ENCODE measurements at regions not wholly inside any gene's neighbourhood (a gene's known extent, or its start where the extent isn't known, plus 50 kb on each side); places are given as distances from the start of the nearest gene placed in this dataset.

DNA sequence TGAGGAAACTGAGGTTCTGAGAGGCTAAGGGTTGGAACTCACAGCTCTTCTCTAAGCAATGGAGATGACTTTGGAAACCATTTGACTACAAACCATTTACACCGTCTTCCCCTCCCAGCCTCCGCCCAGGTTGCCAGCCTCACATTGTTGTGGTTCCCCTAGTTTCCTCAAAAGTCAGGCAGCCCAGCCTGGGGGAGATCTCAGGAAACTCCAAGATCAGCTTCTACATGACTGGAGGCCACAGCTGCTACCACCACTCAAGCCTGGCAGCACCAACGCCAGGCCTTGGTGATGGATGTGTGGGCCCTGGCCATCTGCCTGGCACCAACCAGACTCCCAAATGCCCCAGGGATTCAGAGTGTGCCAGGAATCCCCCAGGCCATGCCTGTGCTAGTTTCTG, 207.9 kb downstream of the TSHZ3 start:
- peak overlapping the region; percentile 94 for H3K27ac ChIP-seq (ENCODE audit: low read depth, low read length)
- no peak overlapping the region for H3K4me3 ChIP-seq (ENCODE audit: insufficient read depth, low read length)
- no peaks in the 10 kb centered on the region for H3K79me2 ChIP-seq (ENCODE audit: insufficient read depth, low read length)
- H4K20me1 ChIP-seq (ENCODE audit: insufficient read depth, low read length) = no peaks in the 10 kb centered on the region
- H3K36me3 ChIP-seq (ENCODE audit: insufficient read depth, low read length) = no peaks in the 10 kb centered on the region
- peaks cover 26% of the 10 kb centered on the region for H3K4me1 ChIP-seq (ENCODE audit: insufficient read depth, low read length)
- H3K27me3 ChIP-seq (ENCODE audit: insufficient read depth, low read length) = no peaks in the 10 kb centered on the region
- peak overlapping the region; percentile 79 for H2AFZ ChIP-seq (ENCODE audit: low read length)
- TF ChIP-seq, protein P1, sequence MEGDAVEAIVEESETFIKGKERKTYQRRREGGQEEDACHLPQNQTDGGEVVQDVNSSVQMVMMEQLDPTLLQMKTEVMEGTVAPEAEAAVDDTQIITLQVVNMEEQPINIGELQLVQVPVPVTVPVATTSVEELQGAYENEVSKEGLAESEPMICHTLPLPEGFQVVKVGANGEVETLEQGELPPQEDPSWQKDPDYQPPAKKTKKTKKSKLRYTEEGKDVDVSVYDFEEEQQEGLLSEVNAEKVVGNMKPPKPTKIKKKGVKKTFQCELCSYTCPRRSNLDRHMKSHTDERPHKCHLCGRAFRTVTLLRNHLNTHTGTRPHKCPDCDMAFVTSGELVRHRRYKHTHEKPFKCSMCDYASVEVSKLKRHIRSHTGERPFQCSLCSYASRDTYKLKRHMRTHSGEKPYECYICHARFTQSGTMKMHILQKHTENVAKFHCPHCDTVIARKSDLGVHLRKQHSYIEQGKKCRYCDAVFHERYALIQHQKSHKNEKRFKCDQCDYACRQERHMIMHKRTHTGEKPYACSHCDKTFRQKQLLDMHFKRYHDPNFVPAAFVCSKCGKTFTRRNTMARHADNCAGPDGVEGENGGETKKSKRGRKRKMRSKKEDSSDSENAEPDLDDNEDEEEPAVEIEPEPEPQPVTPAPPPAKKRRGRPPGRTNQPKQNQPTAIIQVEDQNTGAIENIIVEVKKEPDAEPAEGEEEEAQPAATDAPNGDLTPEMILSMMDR (IDR thresholded peaks at IDR 0.05; ENCODE audit: extremely low read depth, low read depth, low read length) = no peak
- no peak for DNase-seq (ENCODE audit: insufficient read length, low spot score, missing footprints)
- no peaks in the 10 kb centered on the region for H3K9me3 ChIP-seq (ENCODE audit: low read depth, low read length)
- H3K4me2 ChIP-seq (ENCODE audit: insufficient read depth, low read length) = no peak overlapping the region

DNA sequence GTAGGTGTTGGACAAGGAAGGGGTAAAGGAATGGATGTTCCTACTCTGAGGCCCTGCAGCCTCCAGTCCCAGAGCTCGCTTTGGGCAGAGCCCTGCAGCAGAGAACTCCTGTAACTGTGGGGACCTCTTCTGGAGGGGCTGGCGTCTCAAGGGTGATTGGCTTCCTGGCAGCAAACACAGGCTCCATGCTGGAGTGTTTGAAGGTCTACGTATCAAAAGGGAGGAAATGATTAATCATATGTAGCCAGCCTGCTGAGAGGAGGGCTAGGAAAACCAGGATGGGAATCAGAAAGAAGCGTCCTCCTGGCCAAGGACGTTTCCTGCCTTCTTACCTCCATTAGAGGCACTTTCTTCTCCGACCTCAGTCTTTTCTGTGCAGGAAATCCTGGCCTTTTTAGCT, 208.5 kb downstream of the TSHZ3 start:
- peaks cover 24% of the 10 kb centered on the region for H3K4me1 ChIP-seq (ENCODE audit: insufficient read depth, low read length)
- TF ChIP-seq, protein P1 (IDR thresholded peaks at IDR 0.05; ENCODE audit: extremely low read depth, low read depth, low read length) = no peak
- H3K9me3 ChIP-seq (ENCODE audit: low read depth, low read length) = no peaks in the 10 kb centered on the region
- H3K27me3 ChIP-seq (ENCODE audit: insufficient read depth, low read length) = no peaks in the 10 kb centered on the region
- no peaks in the 10 kb centered on the region for H3K36me3 ChIP-seq (ENCODE audit: insufficient read depth, low read length)
- no peaks in the 10 kb centered on the region for H4K20me1 ChIP-seq (ENCODE audit: insufficient read depth, low read length)
- peak overlapping the region; percentile 79 for H2AFZ ChIP-seq (ENCODE audit: low read length)
- H3K79me2 ChIP-seq (ENCODE audit: insufficient read depth, low read length) = no peaks in the 10 kb centered on the region
- DNase-seq (ENCODE audit: insufficient read length, low spot score, missing footprints) = peak; percentile 87
- peak overlapping the region; percentile 94 for H3K27ac ChIP-seq (ENCODE audit: low read depth, low read length)
- peak overlapping the region; percentile 37 for H3K4me2 ChIP-seq (ENCODE audit: insufficient read depth, low read length)
- no peak overlapping the region for H3K4me3 ChIP-seq (ENCODE audit: insufficient read depth, low read length)

DNA sequence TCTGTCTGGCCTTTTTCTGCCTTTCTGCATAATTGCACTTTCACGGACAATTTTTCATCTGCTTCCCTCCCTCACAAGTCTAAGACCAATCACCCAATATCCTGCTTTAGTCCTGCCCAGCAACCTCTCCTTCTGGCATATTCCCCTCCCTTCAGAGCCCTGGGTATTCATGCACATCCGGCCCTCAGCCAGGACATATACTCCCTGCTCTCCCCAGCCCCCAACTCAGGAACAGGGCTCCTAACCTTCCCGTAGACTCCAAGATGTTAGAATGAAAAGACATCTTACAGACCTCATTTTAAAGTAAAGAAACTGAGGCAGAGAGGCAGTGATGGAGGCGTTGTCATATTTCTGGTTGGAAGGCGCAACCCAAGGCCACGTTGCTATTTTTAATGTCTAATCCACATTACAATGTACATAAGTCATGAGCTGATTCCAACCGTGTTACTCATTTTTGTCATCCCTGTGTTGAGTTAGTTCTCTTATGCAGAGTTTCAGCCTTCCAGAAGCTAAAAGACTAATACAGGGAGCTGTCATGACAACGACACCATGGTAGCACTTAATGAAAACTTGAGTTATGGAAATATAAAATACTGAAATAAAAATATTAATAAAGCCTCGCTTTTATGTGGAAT, 209.2 kb downstream of the TSHZ3 start:
- peaks cover 24% of the 10 kb centered on the region for H3K4me1 ChIP-seq (ENCODE audit: insufficient read depth, low read length)
- no peaks in the 10 kb centered on the region for H3K9me3 ChIP-seq (ENCODE audit: low read depth, low read length)
- H3K4me2 ChIP-seq (ENCODE audit: insufficient read depth, low read length) = peak overlapping the region; percentile 37
- peak overlapping the region; percentile 77 for H2AFZ ChIP-seq (ENCODE audit: low read length)
- peak; percentile 88 for DNase-seq (ENCODE audit: insufficient read length, low spot score, missing footprints)
- H3K36me3 ChIP-seq (ENCODE audit: insufficient read depth, low read length) = no peaks in the 10 kb centered on the region
- no peaks in the 10 kb centered on the region for H4K20me1 ChIP-seq (ENCODE audit: insufficient read depth, low read length)
- H3K4me3 ChIP-seq (ENCODE audit: insufficient read depth, low read length) = no peak overlapping the region
- TF ChIP-seq, protein P1 (IDR thresholded peaks at IDR 0.05; ENCODE audit: extremely low read depth, low read depth, low read length) = no peak
- no peaks in the 10 kb centered on the region for H3K27me3 ChIP-seq (ENCODE audit: insufficient read depth, low read length)
- peak overlapping the region; percentile 94 for H3K27ac ChIP-seq (ENCODE audit: low read depth, low read length)
- H3K79me2 ChIP-seq (ENCODE audit: insufficient read depth, low read length) = no peaks in the 10 kb centered on the region

DNA sequence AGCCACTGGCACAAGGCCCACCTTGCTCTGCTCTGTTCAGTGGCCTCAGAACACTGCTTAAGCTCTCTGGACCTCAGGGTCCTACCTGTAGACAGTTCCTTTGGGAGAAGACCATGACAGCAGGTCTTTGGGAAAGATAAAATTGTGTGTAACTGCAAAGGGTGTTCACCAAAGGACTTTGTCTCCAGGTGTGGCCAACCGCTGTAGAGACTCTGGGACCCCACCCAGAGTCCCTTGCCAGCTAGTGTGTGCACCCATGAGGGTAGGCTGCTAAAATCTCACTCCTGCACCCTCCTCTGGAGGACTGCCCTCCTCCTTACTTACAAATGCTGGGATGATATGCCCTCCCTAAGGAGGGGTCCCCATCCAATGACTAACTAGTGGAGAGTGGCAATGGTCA, 211.2 kb downstream of the TSHZ3 start:
- Histone ChIP-seq H3K36me3 (ENCODE audit: insufficient read depth, low read length) (no peaks in the 10 kb centered on the region), H3K27ac (ENCODE audit: low read depth, low read length) (no peak overlapping the region), H3K4me1 (ENCODE audit: insufficient read depth, low read length) (peaks cover 24% of the 10 kb centered on the region), H3K4me3 (ENCODE audit: insufficient read depth, low read length) (no peak overlapping the region), H3K27me3 (ENCODE audit: insufficient read depth, low read length) (no peaks in the 10 kb centered on the region), H2AFZ (ENCODE audit: low read length) (no peak overlapping the region), H3K79me2 (ENCODE audit: insufficient read depth, low read length) (no peaks in the 10 kb centered on the region), H3K9me3 (ENCODE audit: low read depth, low read length) (no peaks in the 10 kb centered on the region), H4K20me1 (ENCODE audit: insufficient read depth, low read length) (no peaks in the 10 kb centered on the region), H3K4me2 (ENCODE audit: insufficient read depth, low read length) (no peak overlapping the region)
- TF ChIP-seq, protein P1 (IDR thresholded peaks at IDR 0.05; ENCODE audit: extremely low read depth, low read depth, low read length) = no peak
- DNase-seq (ENCODE audit: insufficient read length, low spot score, missing footprints) = no peak
